H1 (cell line): ENCODE measurements at regions not wholly inside any gene's neighbourhood (a gene's known extent, or its start where the extent isn't known, plus 50 kb on each side); places are given as distances from the start of the nearest gene placed in this dataset.

Experiments used
- CTCF ChIA-PET: fragments of 300-600 bp; sonication (Branson Sonifier 250); formaldehyde crosslinking; loops from one replicate; lab custom pipeline; 2021; ENCODE audit not compliant: partially characterized antibody; lab: Charles Lee
- POLR2A ChIA-PET: fragments of 300-600 bp; sonication (Branson Sonifier 250); formaldehyde crosslinking; loops from one replicate; lab custom pipeline; 2021; ENCODE audit warnings: inconsistent platforms; ENCODE audit not compliant: partially characterized antibody; lab: Charles Lee
- DNase-seq, 2 experiments: peaks; one replicate each; pipeline versions ENCODE4 v3.0.0 to v3.0.0-alpha.2; 2010 to 2022; ENCODE audit warnings: low spot score in 2 of 2, low read depth in 1 of 2, mixed read lengths in 1 of 2
- FAIRE-seq: peaks from 2 replicates; lab custom pipeline; 2011; peaks lifted over from hg19 to GRCh38; lab: Jason Lieb, UNC
- H2AFZ ChIP-seq: 2 replicates; pipeline ENCODE4 v1.8.1; 2012; ENCODE audit warnings: low read length, inconsistent platforms
- H2AK5ac ChIP-seq: 2 replicates; pipeline ENCODE4 v1.6.1; 2013; ENCODE audit warnings: low read depth, low read length
- H2BK120ac ChIP-seq: replicated peaks from 2 replicates; pipeline ENCODE3; 2013; ENCODE audit warnings: low read depth, low read length, inconsistent platforms
- H2BK12ac ChIP-seq: 2 replicates; pipeline ENCODE4 v1.6.1; 2013; ENCODE audit warnings: low read depth, low read length
- H2BK15ac ChIP-seq: 2 replicates; pipeline ENCODE4 v1.6.1; 2013; ENCODE audit warnings: low read length
- H2BK20ac ChIP-seq: 2 replicates; pipeline ENCODE4 v1.6.1; 2013; ENCODE audit warnings: low read length
- H2BK5ac ChIP-seq: 2 replicates; pipeline ENCODE4 v1.6.1; 2013; ENCODE audit warnings: low read depth, low read length
- H3K14ac ChIP-seq: 2 replicates; pipeline ENCODE4 v1.6.1; 2013; ENCODE audit warnings: inconsistent platforms; ENCODE audit not compliant: insufficient read length
- H3K18ac ChIP-seq: 2 replicates; pipeline ENCODE4 v1.6.1; 2013; ENCODE audit warnings: low read length; ENCODE audit errors: extremely low read depth
- H3K23ac ChIP-seq: 2 replicates; pipeline ENCODE4 v1.6.1; 2013; ENCODE audit warnings: inconsistent platforms; ENCODE audit not compliant: insufficient read length
- H3K23me2 ChIP-seq: 2 replicates; pipeline ENCODE4 v1.6.1; 2013; ENCODE audit warnings: low read depth, low read length
- H3K27ac ChIP-seq: 2 replicates; pipeline ENCODE4 v1.6.1; 2011; ENCODE audit warnings: low read depth, low read length, inconsistent platforms
- H3K27me3 ChIP-seq, 4 experiments: replicated peaks in 1 of 4; 1 replicate in 1 of 4; 2 replicates in 3 of 4; pipeline versions ENCODE4 v1.6.1 to v1.8.1; 2011 to 2013; ENCODE audit warnings: low read length in 3 of 4, mild to moderate bottlenecking in 3 of 4, inconsistent platforms in 2 of 4, mixed read lengths in 2 of 4, moderate library complexity in 1 of 4; ENCODE audit not compliant: control insufficient read depth in 3 of 4, insufficient read depth in 3 of 4; ENCODE audit errors: extremely low read depth in 1 of 4
- H3K36me3 ChIP-seq, 4 experiments: 2 replicates each; pipeline versions ENCODE4 v1.6.1 to v1.8.1; 2011 to 2013; ENCODE audit warnings: mild to moderate bottlenecking in 4 of 4, low read length in 3 of 4, moderate library complexity in 2 of 4, control low read depth in 1 of 4, inconsistent platforms in 1 of 4; ENCODE audit not compliant: insufficient read depth in 4 of 4, control insufficient read depth in 2 of 4
- H3K4ac ChIP-seq: replicated peaks from 2 replicates; pipeline ENCODE3; 2013; ENCODE audit warnings: low read length, low read depth, mixed read lengths, inconsistent platforms; ENCODE audit not compliant: insufficient read length
- H3K4me1 ChIP-seq, 4 experiments: replicated peaks in 1 of 4; 1 replicate in 1 of 4; 2 replicates in 3 of 4; pipeline versions ENCODE4 v1.6.1 to v1.8.1; 2011 to 2013; ENCODE audit warnings: low read length in 3 of 4, inconsistent platforms in 2 of 4, mixed read lengths in 1 of 4; ENCODE audit not compliant: insufficient read depth in 4 of 4, control insufficient read depth in 3 of 4
- H3K4me2 ChIP-seq, 2 experiments: 2 replicates each; pipeline versions ENCODE4 v1.6.1 to v1.8.1; 2011 to 2013; ENCODE audit warnings: low read depth in 2 of 2, low read length in 2 of 2, control low read depth in 1 of 2, inconsistent platforms in 1 of 2, mild to moderate bottlenecking in 1 of 2; ENCODE audit not compliant: insufficient read depth in 1 of 2
- H3K4me3 ChIP-seq, 4 experiments: fragments of 200-600, 300-600 bp in 1 of 4; sonication (generic), shearing (Covaris generic), sonication (Bioruptor Twin) in 1 of 4; 2 replicates each; pipeline versions ENCODE4 v1.5.1 to v1.8.1; 2011 to 2016; ENCODE audit warnings: low read length in 4 of 4, low read depth in 3 of 4, control low read depth in 2 of 4, inconsistent platforms in 2 of 4, mild to moderate bottlenecking in 2 of 4, mixed read lengths in 1 of 4, moderate library complexity in 1 of 4; ENCODE audit not compliant: insufficient read depth in 2 of 4; ENCODE audit errors: extremely low read depth in 1 of 4
- H3K56ac ChIP-seq: replicated peaks from 2 replicates; pipeline ENCODE3; 2013; ENCODE audit warnings: low read depth, mild to moderate bottlenecking, mixed read lengths, low read length, inconsistent platforms; ENCODE audit not compliant: insufficient read length
- H3K79me1 ChIP-seq: 2 replicates; pipeline ENCODE4 v1.6.1; 2013; ENCODE audit warnings: low read depth, low read length, control low read depth
- H3K79me2 ChIP-seq, 2 experiments: 2 replicates each; pipeline versions ENCODE4 v1.6.1 to v1.8.1; 2012 to 2013; ENCODE audit warnings: low read length in 2 of 2, mild to moderate bottlenecking in 2 of 2, inconsistent platforms in 1 of 2; ENCODE audit not compliant: insufficient read depth in 2 of 2, control insufficient read depth in 1 of 2
- H3K9ac ChIP-seq, 4 experiments: replicated peaks in 1 of 4; 1 replicate in 1 of 4; 2 replicates in 3 of 4; pipeline versions ENCODE4 v1.6.1 to v1.8.1; 2011 to 2013; ENCODE audit warnings: low read depth in 3 of 4, low read length in 3 of 4, control low read depth in 2 of 4, mild to moderate bottlenecking in 2 of 4, moderate library complexity in 2 of 4, inconsistent platforms in 1 of 4; ENCODE audit errors: extremely low read depth in 1 of 4
- H3K9me3 ChIP-seq, 2 experiments: 2 replicates each; pipeline versions ENCODE4 v1.6.1 to v1.8.1; 2012 to 2013; ENCODE audit warnings: mild to moderate bottlenecking in 2 of 2, moderate library complexity in 2 of 2, control low read depth in 1 of 2, inconsistent platforms in 1 of 2, low read depth in 1 of 2, low read length in 1 of 2, mixed read lengths in 1 of 2; ENCODE audit not compliant: insufficient read depth in 2 of 2
- H4K20me1 ChIP-seq, 2 experiments: replicated peaks in 1 of 2; 2 replicates each; pipeline versions ENCODE3 to v1.8.1; 2011 to 2013; ENCODE audit warnings: inconsistent platforms in 2 of 2, low read length in 2 of 2, mild to moderate bottlenecking in 1 of 2; ENCODE audit not compliant: insufficient read depth in 2 of 2, control insufficient read depth in 1 of 2
- H4K5ac ChIP-seq: 2 replicates; pipeline ENCODE4 v1.6.1; 2013; ENCODE audit warnings: low read length, low read depth, mixed read lengths, inconsistent platforms; ENCODE audit not compliant: insufficient read length
- H4K8ac ChIP-seq: 2 replicates; pipeline ENCODE4 v1.8.0; 2013; ENCODE audit warnings: mild to moderate bottlenecking, moderate library complexity, low read length, inconsistent platforms; ENCODE audit not compliant: insufficient read depth; ENCODE audit errors: extremely low read depth
- H4K91ac ChIP-seq: replicated peaks from 2 replicates; pipeline ENCODE3; 2013; ENCODE audit warnings: low read length, mixed read lengths, inconsistent platforms; ENCODE audit not compliant: insufficient read length
- SP2 ChIP-seq: IDR thresholded peaks from 2 replicates; pipeline ENCODE4 v1.6.1; 2012; ENCODE audit warnings: mild to moderate bottlenecking, low read length, inconsistent platforms
- TF ChIP-seq, protein P1 (sequence below): fragments of 300-600 bp; sonication (generic); IDR thresholded peaks from 2 replicates; pipeline ENCODE4 v1.7.1; 2012; ENCODE audit warnings: low read length, moderate library complexity, mild to moderate bottlenecking, inconsistent platforms; ENCODE audit not compliant: insufficient replicate concordance

DNA sequence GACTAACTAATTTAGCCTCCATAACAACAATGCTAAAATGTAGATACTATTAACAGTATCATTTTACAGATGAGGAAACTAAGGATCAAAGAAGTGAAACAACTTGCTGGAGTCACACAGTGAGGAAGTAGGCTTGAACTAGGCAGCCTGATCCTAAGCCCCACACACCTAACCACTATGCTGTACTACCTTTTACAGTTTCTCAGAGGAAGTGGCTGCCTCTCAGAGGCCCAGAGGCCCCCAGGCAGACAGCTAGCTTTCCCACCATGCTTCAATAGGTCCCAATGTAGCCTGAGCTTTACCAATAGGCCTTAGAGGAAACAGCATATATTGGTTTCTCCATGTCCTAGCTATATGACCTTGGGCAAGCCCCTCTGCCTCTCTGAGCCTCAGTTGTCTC, 69.4 kb upstream of the PJA1 start:
- Histone ChIP-seq H3K4me2 (no peak overlapping the region), H2AK5ac (no peak overlapping the region), H3K18ac (no peak overlapping the region), H3K27me3 (no peaks in the 10 kb centered on the region), H2BK120ac (no peak overlapping the region), H2BK12ac (no peak overlapping the region), H3K36me3 (no peaks in the 10 kb centered on the region), H3K9ac (no peak overlapping the region), H3K23me2 (no peaks in the 10 kb centered on the region), H3K4ac (no peak overlapping the region), H3K4me3 (no peak overlapping the region), H2BK5ac (no peak overlapping the region), H3K4me1 (no peaks in the 10 kb centered on the region), H3K56ac (no peak overlapping the region), H3K23ac (no peak overlapping the region), H3K79me1 (no peaks in the 10 kb centered on the region), H4K8ac (no peak overlapping the region), H4K5ac (no peak overlapping the region), H3K9me3 (no peaks in the 10 kb centered on the region), H2AFZ (no peak overlapping the region), H3K14ac (no peak overlapping the region), H3K27ac (no peak overlapping the region), H4K91ac (no peak overlapping the region), H3K79me2 (no peaks in the 10 kb centered on the region), H4K20me1 (no peaks in the 10 kb centered on the region), H2BK20ac (no peak overlapping the region), H2BK15ac (no peak overlapping the region)
- ChIA-PET CTCF (interaction anchor here (1.0 kb wide), 1 partner anchor 12 kb away, joined by 3 read pairs; no protein-coding TSS in a partner anchor), POLR2A (no interaction called here)
- no peak for FAIRE-seq
- DNase-seq: no peak
- TF ChIP-seq, protein P1, sequence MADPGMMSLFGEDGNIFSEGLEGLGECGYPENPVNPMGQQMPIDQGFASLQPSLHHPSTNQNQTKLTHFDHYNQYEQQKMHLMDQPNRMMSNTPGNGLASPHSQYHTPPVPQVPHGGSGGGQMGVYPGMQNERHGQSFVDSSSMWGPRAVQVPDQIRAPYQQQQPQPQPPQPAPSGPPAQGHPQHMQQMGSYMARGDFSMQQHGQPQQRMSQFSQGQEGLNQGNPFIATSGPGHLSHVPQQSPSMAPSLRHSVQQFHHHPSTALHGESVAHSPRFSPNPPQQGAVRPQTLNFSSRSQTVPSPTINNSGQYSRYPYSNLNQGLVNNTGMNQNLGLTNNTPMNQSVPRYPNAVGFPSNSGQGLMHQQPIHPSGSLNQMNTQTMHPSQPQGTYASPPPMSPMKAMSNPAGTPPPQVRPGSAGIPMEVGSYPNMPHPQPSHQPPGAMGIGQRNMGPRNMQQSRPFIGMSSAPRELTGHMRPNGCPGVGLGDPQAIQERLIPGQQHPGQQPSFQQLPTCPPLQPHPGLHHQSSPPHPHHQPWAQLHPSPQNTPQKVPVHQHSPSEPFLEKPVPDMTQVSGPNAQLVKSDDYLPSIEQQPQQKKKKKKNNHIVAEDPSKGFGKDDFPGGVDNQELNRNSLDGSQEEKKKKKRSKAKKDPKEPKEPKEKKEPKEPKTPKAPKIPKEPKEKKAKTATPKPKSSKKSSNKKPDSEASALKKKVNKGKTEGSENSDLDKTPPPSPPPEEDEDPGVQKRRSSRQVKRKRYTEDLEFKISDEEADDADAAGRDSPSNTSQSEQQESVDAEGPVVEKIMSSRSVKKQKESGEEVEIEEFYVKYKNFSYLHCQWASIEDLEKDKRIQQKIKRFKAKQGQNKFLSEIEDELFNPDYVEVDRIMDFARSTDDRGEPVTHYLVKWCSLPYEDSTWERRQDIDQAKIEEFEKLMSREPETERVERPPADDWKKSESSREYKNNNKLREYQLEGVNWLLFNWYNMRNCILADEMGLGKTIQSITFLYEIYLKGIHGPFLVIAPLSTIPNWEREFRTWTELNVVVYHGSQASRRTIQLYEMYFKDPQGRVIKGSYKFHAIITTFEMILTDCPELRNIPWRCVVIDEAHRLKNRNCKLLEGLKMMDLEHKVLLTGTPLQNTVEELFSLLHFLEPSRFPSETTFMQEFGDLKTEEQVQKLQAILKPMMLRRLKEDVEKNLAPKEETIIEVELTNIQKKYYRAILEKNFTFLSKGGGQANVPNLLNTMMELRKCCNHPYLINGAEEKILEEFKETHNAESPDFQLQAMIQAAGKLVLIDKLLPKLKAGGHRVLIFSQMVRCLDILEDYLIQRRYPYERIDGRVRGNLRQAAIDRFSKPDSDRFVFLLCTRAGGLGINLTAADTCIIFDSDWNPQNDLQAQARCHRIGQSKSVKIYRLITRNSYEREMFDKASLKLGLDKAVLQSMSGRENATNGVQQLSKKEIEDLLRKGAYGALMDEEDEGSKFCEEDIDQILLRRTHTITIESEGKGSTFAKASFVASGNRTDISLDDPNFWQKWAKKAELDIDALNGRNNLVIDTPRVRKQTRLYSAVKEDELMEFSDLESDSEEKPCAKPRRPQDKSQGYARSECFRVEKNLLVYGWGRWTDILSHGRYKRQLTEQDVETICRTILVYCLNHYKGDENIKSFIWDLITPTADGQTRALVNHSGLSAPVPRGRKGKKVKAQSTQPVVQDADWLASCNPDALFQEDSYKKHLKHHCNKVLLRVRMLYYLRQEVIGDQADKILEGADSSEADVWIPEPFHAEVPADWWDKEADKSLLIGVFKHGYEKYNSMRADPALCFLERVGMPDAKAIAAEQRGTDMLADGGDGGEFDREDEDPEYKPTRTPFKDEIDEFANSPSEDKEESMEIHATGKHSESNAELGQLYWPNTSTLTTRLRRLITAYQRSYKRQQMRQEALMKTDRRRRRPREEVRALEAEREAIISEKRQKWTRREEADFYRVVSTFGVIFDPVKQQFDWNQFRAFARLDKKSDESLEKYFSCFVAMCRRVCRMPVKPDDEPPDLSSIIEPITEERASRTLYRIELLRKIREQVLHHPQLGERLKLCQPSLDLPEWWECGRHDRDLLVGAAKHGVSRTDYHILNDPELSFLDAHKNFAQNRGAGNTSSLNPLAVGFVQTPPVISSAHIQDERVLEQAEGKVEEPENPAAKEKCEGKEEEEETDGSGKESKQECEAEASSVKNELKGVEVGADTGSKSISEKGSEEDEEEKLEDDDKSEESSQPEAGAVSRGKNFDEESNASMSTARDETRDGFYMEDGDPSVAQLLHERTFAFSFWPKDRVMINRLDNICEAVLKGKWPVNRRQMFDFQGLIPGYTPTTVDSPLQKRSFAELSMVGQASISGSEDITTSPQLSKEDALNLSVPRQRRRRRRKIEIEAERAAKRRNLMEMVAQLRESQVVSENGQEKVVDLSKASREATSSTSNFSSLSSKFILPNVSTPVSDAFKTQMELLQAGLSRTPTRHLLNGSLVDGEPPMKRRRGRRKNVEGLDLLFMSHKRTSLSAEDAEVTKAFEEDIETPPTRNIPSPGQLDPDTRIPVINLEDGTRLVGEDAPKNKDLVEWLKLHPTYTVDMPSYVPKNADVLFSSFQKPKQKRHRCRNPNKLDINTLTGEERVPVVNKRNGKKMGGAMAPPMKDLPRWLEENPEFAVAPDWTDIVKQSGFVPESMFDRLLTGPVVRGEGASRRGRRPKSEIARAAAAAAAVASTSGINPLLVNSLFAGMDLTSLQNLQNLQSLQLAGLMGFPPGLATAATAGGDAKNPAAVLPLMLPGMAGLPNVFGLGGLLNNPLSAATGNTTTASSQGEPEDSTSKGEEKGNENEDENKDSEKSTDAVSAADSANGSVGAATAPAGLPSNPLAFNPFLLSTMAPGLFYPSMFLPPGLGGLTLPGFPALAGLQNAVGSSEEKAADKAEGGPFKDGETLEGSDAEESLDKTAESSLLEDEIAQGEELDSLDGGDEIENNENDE: no peak
- TF ChIP-seq SP2: no peak
